ENCODE measurements at regions not wholly inside any gene's neighbourhood (a gene's known extent, or its start where the extent isn't known, plus 50 kb on each side); places are given as distances from the start of the nearest gene placed in this dataset.

- no peak for TF ChIP-seq CTCF (IDR thresholded peaks at IDR 0.05; ENCODE audit: extremely low read depth, insufficient read depth, missing control alignments)
- DNase-seq (ENCODE audit: low spot score) = no peak
- in situ Hi-C loops (cut with MboI; ENCODE audit: low pct_unique_long_range_greater_than_20kb, low sequenced_read_pairs, unreplicated experiment) = no loop called here
These were observed 133.1 kb downstream of the COPS8 start for GRCh38 chr2:237218756-237219155.

GRCh38 chr2:237219826-237220225 is 134.1 kb downstream of the COPS8 start:
- DNase-seq (ENCODE audit: low spot score) = no peak
- TF ChIP-seq CTCF (IDR thresholded peaks at IDR 0.05; ENCODE audit: extremely low read depth, insufficient read depth, missing control alignments) = no peak
- in situ Hi-C loops (cut with MboI; ENCODE audit: low pct_unique_long_range_greater_than_20kb, low sequenced_read_pairs, unreplicated experiment) = no loop called here

GRCh38 chr2:237221443-237221842 is 135.8 kb downstream of the COPS8 start:
- in situ Hi-C loops (cut with MboI; ENCODE audit: low pct_unique_long_range_greater_than_20kb, low sequenced_read_pairs, unreplicated experiment) = no loop called here

GRCh38 chr2:237222178-237222577 is 136.5 kb downstream of the COPS8 start:
- no peak for TF ChIP-seq CTCF (IDR thresholded peaks at IDR 0.05; ENCODE audit: extremely low read depth, insufficient read depth, missing control alignments)
- no peak for DNase-seq (ENCODE audit: low spot score)
- in situ Hi-C loops (cut with MboI; ENCODE audit: low pct_unique_long_range_greater_than_20kb, low sequenced_read_pairs, unreplicated experiment) = no loop called here

More at GRCh38 chr2:237221443-237221842, 135.8 kb downstream of the COPS8 start:
- DNase-seq (ENCODE audit: low spot score) = no peak
- no peak for TF ChIP-seq CTCF (IDR thresholded peaks at IDR 0.05; ENCODE audit: extremely low read depth, insufficient read depth, missing control alignments)

GRCh38 chr2:237222601-237223041 is 136.9 kb downstream of the COPS8 start:
- no peak for DNase-seq (ENCODE audit: low spot score)
- no peak for TF ChIP-seq CTCF (IDR thresholded peaks at IDR 0.05; ENCODE audit: extremely low read depth, insufficient read depth, missing control alignments)
- in situ Hi-C loops (cut with MboI; ENCODE audit: low pct_unique_long_range_greater_than_20kb, low sequenced_read_pairs, unreplicated experiment) = no loop called here

- in situ Hi-C loops (cut with MboI; ENCODE audit: low pct_unique_long_range_greater_than_20kb, low sequenced_read_pairs, unreplicated experiment) = no loop called here
- DNase-seq (ENCODE audit: low spot score) = no peak
- TF ChIP-seq CTCF (IDR thresholded peaks at IDR 0.05; ENCODE audit: extremely low read depth, insufficient read depth, missing control alignments) = no peak
These were observed 137.6 kb downstream of the COPS8 start for GRCh38 chr2:237223201-237223861.

Measured in GM13977 (cell line).